ENCODE measurements at regions not wholly inside any gene's neighbourhood (a gene's known extent, or its start where the extent isn't known, plus 50 kb on each side); places are given as distances from the start of the nearest gene placed in this dataset.

GRCh38 chr1:59199147-59199546, 97.7 kb upstream of the FGGY start:
- TF ChIP-seq, protein P1, sequence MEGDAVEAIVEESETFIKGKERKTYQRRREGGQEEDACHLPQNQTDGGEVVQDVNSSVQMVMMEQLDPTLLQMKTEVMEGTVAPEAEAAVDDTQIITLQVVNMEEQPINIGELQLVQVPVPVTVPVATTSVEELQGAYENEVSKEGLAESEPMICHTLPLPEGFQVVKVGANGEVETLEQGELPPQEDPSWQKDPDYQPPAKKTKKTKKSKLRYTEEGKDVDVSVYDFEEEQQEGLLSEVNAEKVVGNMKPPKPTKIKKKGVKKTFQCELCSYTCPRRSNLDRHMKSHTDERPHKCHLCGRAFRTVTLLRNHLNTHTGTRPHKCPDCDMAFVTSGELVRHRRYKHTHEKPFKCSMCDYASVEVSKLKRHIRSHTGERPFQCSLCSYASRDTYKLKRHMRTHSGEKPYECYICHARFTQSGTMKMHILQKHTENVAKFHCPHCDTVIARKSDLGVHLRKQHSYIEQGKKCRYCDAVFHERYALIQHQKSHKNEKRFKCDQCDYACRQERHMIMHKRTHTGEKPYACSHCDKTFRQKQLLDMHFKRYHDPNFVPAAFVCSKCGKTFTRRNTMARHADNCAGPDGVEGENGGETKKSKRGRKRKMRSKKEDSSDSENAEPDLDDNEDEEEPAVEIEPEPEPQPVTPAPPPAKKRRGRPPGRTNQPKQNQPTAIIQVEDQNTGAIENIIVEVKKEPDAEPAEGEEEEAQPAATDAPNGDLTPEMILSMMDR (IDR thresholded peaks at IDR 0.05), result no peak
- TF ChIP-seq POLR2A (IDR thresholded peaks at IDR 0.05), result no peak
